Neural cell (in vitro differentiated cells): ENCODE measurements at regions not wholly inside any gene's neighbourhood (a gene's known extent, or its start where the extent isn't known, plus 50 kb on each side); places are given as distances from the start of the nearest gene placed in this dataset.

Source experiments
- H2AFZ ChIP-seq: fragments of 200-600, 300-800 bp; sonication (generic), shearing (Covaris generic); 2 replicates; pipeline ENCODE4 v1.6.0; 2014; ENCODE audit warnings: low read depth, mild to moderate bottlenecking, antibody characterized with exemption, low read length, moderate library complexity
- H3F3A ChIP-seq: fragments of 200-600 bp; shearing (Covaris generic); 2 replicates; pipeline ENCODE4 v1.6.1; 2016; ENCODE audit warnings: mild to moderate bottlenecking, moderate library complexity, mixed read lengths, antibody characterized with exemption, low read length; ENCODE audit not compliant: insufficient read depth, poor library complexity, severe bottlenecking
- H3K27ac ChIP-seq: fragments of 200-600, 300-800 bp; sonication (generic), shearing (Covaris generic); 2 replicates; pipeline ENCODE4 v1.5.1; 2014; ENCODE audit warnings: mild to moderate bottlenecking, low read length, moderate library complexity
- H3K27me3 ChIP-seq: fragments of 300-800, 200-600 bp; sonication (generic), shearing (Covaris generic); 2 replicates; pipeline ENCODE4 v1.6.0; 2014; ENCODE audit warnings: mild to moderate bottlenecking, low read depth, low read length, moderate library complexity; ENCODE audit not compliant: insufficient read depth
- H3K36me3 ChIP-seq: fragments of 300-800, 200-600 bp; sonication (generic), shearing (Covaris generic); 2 replicates; pipeline ENCODE4 v1.5.1; 2014; ENCODE audit warnings: mild to moderate bottlenecking, antibody characterized with exemption, low read length, moderate library complexity; ENCODE audit not compliant: insufficient read depth
- H3K4me2 ChIP-seq: fragments of 300-800, 200-600 bp; sonication (generic), shearing (Covaris generic); 2 replicates; pipeline ENCODE4 v1.6.0; 2014; ENCODE audit warnings: mild to moderate bottlenecking, low read length
- H3K4me3 ChIP-seq: fragments of 300-800, 200-600 bp; sonication (generic), shearing (Covaris generic); 2 replicates; pipeline ENCODE4 v1.5.1; 2014; ENCODE audit warnings: mild to moderate bottlenecking, low read length, moderate library complexity
- H3K79me2 ChIP-seq: fragments of 200-600 bp; shearing (Covaris generic); replicated peaks from 2 replicates; pipeline ENCODE4 v1.6.0; 2014; ENCODE audit warnings: mild to moderate bottlenecking, low read length, moderate library complexity; ENCODE audit not compliant: insufficient read depth
- H3K9ac ChIP-seq: fragments of 300-800, 200-600 bp; sonication (generic), shearing (Covaris generic); 2 replicates; pipeline ENCODE4 v1.6.1; 2016; ENCODE audit warnings: mild to moderate bottlenecking, low read length, mixed read lengths
- H3K9me2 ChIP-seq: fragments of 200-600 bp; shearing (Covaris generic); 2 replicates; pipeline ENCODE4 v1.6.1; 2016; ENCODE audit warnings: mild to moderate bottlenecking, low read length, mixed read lengths; ENCODE audit not compliant: insufficient read depth
- H3K9me3 ChIP-seq: fragments of 200-600, 300-800 bp; sonication (generic), shearing (Covaris generic); 2 replicates; pipeline ENCODE4 v1.6.1; 2016; ENCODE audit warnings: mild to moderate bottlenecking, mixed run types, low read length, moderate library complexity, mixed read lengths
- H4K20me1 ChIP-seq: fragments of 200-600 bp; shearing (Covaris generic); 2 replicates; pipeline ENCODE4 v1.6.1; 2016; ENCODE audit warnings: mild to moderate bottlenecking, mixed run types; ENCODE audit not compliant: insufficient read depth
- EP300 ChIP-seq: fragments of 450-650 bp; conservative IDR thresholded peaks from 2 replicates; pipeline ENCODE4 v1.6.1; 2014; ENCODE audit warnings: antibody characterized with exemption, mild to moderate bottlenecking, moderate library complexity; ENCODE audit not compliant: poor library complexity, severe bottlenecking
- EZH2 ChIP-seq: fragments of 200-600, 300-800 bp; shearing (Covaris generic), sonication (generic); IDR thresholded peaks from 2 replicates; pipeline ENCODE4 v1.6.1; 2014; ENCODE audit warnings: antibody characterized with exemption, low read length, borderline replicate concordance, mild to moderate bottlenecking; ENCODE audit not compliant: insufficient read depth, poor library complexity, severe bottlenecking
- MXI1 ChIP-seq: fragments of 450-650 bp; conservative IDR thresholded peaks from 2 replicates; pipeline ENCODE4 v1.6.1; 2014; ENCODE audit warnings: antibody characterized with exemption, mild to moderate bottlenecking; ENCODE audit not compliant: poor library complexity, severe bottlenecking
- POLR2AphosphoS5 ChIP-seq: IDR thresholded peaks from 2 replicates; pipeline ENCODE4 v1.6.1; 2012
- RAD21 ChIP-seq: fragments of 450-650 bp; conservative IDR thresholded peaks from 2 replicates; pipeline ENCODE4 v1.6.1; 2014; ENCODE audit warnings: antibody characterized with exemption, mild to moderate bottlenecking, moderate library complexity
- REST ChIP-seq: IDR thresholded peaks from 2 replicates; pipeline ENCODE4 v1.6.1; 2012; ENCODE audit warnings: borderline replicate concordance
- SMC3 ChIP-seq: fragments of 450-650 bp; conservative IDR thresholded peaks from 2 replicates; pipeline ENCODE4 v1.6.1; 2014; ENCODE audit warnings: antibody characterized with exemption, mild to moderate bottlenecking, moderate library complexity; ENCODE audit not compliant: poor library complexity
- TAF1 ChIP-seq: IDR thresholded peaks from 2 replicates; pipeline ENCODE4 v1.6.1; 2012; ENCODE audit warnings: low read depth
- TF ChIP-seq, protein P1 (sequence below): fragments of 450-650 bp; IDR thresholded peaks from 2 replicates; pipeline ENCODE4 v1.5.1; 2014; ENCODE audit warnings: antibody characterized with exemption, mild to moderate bottlenecking, moderate library complexity; ENCODE audit not compliant: poor library complexity, severe bottlenecking

GRCh38 chr9:103152473-103152872 lies 157.3 kb downstream of the CYLC2 start:
- TF ChIP-seq SMC3 (peak; percentile 17), EZH2 (no peak)
- Histone ChIP-seq H3F3A (no peaks in the 10 kb centered on the region), H3K27ac (no peak overlapping the region), H3K27me3 (no peaks in the 10 kb centered on the region), H3K4me2 (no peak overlapping the region), H3K9ac (no peak overlapping the region), H3K36me3 (no peaks in the 10 kb centered on the region), H3K9me2 (no peaks in the 10 kb centered on the region), H2AFZ (no peak overlapping the region), H4K20me1 (no peaks in the 10 kb centered on the region), H3K79me2 (no peaks in the 10 kb centered on the region), H3K4me3 (no peak overlapping the region), H3K9me3 (no peaks in the 10 kb centered on the region)

- Histone ChIP-seq H3K9me2 (no peaks in the 10 kb centered on the region), H3K4me2 (no peak overlapping the region), H2AFZ (no peak overlapping the region), H3K36me3 (no peaks in the 10 kb centered on the region), H3K9me3 (no peaks in the 10 kb centered on the region), H3K4me3 (no peak overlapping the region), H3K27ac (no peak overlapping the region), H3F3A (no peaks in the 10 kb centered on the region), H3K79me2 (no peaks in the 10 kb centered on the region), H3K27me3 (no peaks in the 10 kb centered on the region), H3K9ac (no peak overlapping the region), H4K20me1 (no peaks in the 10 kb centered on the region)
- TF ChIP-seq RAD21 (no peak), REST (no peak), EP300 (no peak), MXI1 (no peak), EZH2 (no peak), TAF1 (no peak), POLR2AphosphoS5 (no peak), SMC3 (no peak)
- TF ChIP-seq, protein P1, sequence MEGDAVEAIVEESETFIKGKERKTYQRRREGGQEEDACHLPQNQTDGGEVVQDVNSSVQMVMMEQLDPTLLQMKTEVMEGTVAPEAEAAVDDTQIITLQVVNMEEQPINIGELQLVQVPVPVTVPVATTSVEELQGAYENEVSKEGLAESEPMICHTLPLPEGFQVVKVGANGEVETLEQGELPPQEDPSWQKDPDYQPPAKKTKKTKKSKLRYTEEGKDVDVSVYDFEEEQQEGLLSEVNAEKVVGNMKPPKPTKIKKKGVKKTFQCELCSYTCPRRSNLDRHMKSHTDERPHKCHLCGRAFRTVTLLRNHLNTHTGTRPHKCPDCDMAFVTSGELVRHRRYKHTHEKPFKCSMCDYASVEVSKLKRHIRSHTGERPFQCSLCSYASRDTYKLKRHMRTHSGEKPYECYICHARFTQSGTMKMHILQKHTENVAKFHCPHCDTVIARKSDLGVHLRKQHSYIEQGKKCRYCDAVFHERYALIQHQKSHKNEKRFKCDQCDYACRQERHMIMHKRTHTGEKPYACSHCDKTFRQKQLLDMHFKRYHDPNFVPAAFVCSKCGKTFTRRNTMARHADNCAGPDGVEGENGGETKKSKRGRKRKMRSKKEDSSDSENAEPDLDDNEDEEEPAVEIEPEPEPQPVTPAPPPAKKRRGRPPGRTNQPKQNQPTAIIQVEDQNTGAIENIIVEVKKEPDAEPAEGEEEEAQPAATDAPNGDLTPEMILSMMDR = no peak
These were observed 172.4 kb downstream of the CYLC2 start for GRCh38 chr9:103167530-103167929.

GRCh38 chr9:103168254-103168653 lies 173.1 kb downstream of the CYLC2 start:
- Histone ChIP-seq H3K4me3 (no peak overlapping the region), H3F3A (no peaks in the 10 kb centered on the region), H2AFZ (no peak overlapping the region), H3K27me3 (no peaks in the 10 kb centered on the region), H3K79me2 (no peaks in the 10 kb centered on the region), H3K27ac (no peak overlapping the region), H3K4me2 (no peak overlapping the region), H3K9me2 (no peaks in the 10 kb centered on the region), H3K9me3 (no peaks in the 10 kb centered on the region), H3K9ac (no peak overlapping the region), H4K20me1 (no peaks in the 10 kb centered on the region), H3K36me3 (no peaks in the 10 kb centered on the region)
- TF ChIP-seq SMC3 (no peak), EP300 (no peak), TAF1 (no peak), REST (no peak), RAD21 (no peak), EZH2 (no peak), MXI1 (no peak), POLR2AphosphoS5 (no peak)
- TF ChIP-seq, protein P1 = no peak
